ENCODE measurements at regions not wholly inside any gene's neighbourhood (a gene's known extent, or its start where the extent isn't known, plus 50 kb on each side); places are given as distances from the start of the nearest gene placed in this dataset.

DNA sequence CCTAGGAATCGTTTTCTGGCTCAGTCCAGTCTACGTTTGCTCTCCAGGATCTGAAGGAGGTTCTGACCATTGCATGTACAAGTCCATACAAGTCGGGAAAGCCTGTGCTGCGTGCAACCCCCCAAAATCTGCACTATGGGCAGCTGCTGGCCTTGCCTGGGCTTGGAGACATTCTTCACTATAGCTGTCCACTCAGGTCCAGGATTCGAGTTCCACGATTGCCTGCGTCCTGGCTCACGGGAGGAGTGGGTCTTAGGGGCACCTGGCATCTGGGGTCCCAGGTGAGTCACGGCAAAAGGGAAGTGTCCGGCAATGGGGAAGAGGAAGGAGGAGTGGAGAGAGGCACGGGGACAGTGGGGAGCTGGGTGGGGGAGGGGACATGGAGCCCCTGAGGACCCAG is 563.0 kb downstream of the BRD1 start:
- TF ChIP-seq, protein P1, sequence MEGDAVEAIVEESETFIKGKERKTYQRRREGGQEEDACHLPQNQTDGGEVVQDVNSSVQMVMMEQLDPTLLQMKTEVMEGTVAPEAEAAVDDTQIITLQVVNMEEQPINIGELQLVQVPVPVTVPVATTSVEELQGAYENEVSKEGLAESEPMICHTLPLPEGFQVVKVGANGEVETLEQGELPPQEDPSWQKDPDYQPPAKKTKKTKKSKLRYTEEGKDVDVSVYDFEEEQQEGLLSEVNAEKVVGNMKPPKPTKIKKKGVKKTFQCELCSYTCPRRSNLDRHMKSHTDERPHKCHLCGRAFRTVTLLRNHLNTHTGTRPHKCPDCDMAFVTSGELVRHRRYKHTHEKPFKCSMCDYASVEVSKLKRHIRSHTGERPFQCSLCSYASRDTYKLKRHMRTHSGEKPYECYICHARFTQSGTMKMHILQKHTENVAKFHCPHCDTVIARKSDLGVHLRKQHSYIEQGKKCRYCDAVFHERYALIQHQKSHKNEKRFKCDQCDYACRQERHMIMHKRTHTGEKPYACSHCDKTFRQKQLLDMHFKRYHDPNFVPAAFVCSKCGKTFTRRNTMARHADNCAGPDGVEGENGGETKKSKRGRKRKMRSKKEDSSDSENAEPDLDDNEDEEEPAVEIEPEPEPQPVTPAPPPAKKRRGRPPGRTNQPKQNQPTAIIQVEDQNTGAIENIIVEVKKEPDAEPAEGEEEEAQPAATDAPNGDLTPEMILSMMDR (IDR thresholded peaks at IDR 0.05; ENCODE audit: control insufficient read depth, insufficient read depth, low read depth, low read length, missing control alignments), result no peak
- H3K4me3 ChIP-seq (ENCODE audit: control insufficient read depth, low read depth, low read length), result no peak overlapping the region
- no peak for DNase-seq (ENCODE audit: low read depth)

DNA sequence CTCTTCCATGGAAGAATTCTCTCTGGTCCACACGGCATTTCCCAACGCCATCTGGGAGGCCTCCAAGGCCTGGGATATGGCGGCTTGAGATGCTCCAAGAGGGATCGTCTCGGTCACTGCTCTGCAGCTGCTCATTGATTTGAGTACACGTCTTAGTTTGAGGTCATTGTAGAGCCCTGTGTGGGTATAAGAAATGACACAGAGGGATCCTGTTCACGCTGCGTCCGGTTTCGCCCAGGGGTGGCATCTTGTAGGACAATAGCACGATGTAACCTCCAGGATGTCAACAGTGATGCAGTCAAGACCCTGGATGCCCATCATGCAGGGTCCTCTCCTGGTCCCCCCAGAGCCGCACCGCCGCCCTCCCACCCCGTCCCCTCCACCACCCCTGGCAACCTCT is 564.6 kb downstream of the BRD1 start:
- H3K4me3 ChIP-seq (ENCODE audit: control insufficient read depth, low read depth, low read length), result no peak overlapping the region
- TF ChIP-seq, protein P1 (IDR thresholded peaks at IDR 0.05; ENCODE audit: control insufficient read depth, insufficient read depth, low read depth, low read length, missing control alignments), result no peak
- no peak for DNase-seq (ENCODE audit: low read depth)

DNA sequence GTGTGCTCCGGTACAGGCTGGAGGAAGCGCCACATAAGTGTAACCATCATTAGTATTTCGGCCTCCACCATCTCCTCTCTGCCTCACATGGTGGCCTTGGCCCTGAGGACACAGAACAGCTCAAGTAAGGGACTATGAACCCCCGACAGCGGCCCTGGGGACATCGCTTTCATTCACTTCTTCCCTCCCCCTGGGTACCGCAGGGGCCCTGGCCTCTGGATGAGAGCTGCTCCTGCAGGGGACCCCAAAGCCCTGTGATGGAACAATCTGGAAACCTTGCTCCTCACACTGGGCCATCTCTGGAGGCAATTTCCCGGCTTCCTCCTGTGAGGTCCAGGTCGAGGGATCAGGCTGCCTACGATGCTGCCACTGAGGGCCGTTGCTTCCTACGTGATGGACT is 565.5 kb downstream of the BRD1 start:
- TF ChIP-seq, protein P1 (IDR thresholded peaks at IDR 0.05; ENCODE audit: control insufficient read depth, insufficient read depth, low read depth, low read length, missing control alignments), result no peak
- DNase-seq (ENCODE audit: low read depth), result no peak
- H3K4me3 ChIP-seq (ENCODE audit: control insufficient read depth, low read depth, low read length), result no peak overlapping the region

DNA sequence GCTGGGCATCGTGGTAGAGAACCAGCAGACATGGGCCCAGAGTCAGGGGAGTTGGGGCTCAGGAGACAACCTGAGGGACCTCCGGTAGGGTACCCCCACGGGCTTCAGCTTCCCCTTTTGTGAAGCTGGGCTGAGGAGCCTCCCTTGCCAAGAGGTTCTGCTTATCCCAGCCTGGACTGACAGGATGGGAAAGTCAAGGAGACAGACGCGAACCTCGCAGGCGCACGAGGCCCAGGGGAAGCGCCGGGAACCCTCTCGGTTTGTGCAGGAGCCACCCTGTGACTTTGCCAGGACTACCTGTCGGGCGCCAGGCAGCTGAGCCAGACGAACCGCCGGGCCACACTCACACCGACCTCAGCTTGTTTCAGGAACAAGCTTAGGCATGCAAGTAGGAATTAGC is 566.1 kb downstream of the BRD1 start:
- H3K4me3 ChIP-seq (ENCODE audit: control insufficient read depth, low read depth, low read length), result no peak overlapping the region
- DNase-seq (ENCODE audit: low read depth), result no peak
- TF ChIP-seq, protein P1 (IDR thresholded peaks at IDR 0.05; ENCODE audit: control insufficient read depth, insufficient read depth, low read depth, low read length, missing control alignments), result no peak

DNA sequence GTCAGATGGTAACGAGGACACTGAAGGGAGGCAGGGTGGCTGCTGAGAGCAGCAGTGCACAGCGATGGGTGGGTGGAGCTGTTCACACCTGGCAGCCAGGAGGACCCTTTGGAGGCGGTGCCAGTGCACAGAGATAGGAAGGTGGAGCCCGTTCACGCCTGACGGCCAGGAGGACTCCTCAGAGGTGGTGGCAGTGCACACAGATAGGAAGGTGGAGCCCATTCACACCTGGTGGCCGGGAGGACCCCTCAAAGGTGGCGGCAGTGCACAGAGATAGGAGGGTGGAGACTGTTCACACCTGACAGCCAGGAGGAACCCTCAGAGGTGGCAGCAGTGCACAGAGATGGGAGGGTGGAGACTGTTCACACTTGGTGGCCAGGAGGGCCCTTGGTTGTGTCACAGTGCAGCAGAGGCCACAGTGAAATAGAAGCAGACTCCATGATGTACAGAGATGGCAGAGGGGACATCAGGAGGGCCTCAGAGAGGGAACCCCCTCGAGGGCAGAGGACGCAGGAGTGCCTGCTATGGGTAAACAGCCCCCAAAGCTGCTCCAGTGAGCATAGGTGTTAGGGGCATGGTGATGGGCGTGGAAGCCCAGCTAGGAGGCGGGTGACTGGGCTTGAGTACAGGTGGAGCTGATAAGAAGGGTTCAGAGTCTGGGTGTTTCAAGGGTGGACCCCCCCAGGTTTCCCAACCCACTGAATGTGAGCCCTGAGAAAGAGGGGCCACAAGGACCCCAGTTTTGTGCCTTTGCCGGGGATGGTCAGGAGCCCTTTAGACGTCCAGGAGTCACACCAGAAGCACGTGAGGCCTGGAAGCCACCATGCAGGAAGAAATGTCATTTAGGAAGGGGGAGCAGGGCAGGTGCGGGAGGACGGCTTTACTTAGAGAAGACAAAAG is 566.7 kb downstream of the BRD1 start:
- no peak overlapping the region for H3K4me3 ChIP-seq (ENCODE audit: control insufficient read depth, low read depth, low read length)
- TF ChIP-seq, protein P1 (IDR thresholded peaks at IDR 0.05; ENCODE audit: control insufficient read depth, insufficient read depth, low read depth, low read length, missing control alignments), result no peak
- DNase-seq (ENCODE audit: low read depth), result no peak

DNA sequence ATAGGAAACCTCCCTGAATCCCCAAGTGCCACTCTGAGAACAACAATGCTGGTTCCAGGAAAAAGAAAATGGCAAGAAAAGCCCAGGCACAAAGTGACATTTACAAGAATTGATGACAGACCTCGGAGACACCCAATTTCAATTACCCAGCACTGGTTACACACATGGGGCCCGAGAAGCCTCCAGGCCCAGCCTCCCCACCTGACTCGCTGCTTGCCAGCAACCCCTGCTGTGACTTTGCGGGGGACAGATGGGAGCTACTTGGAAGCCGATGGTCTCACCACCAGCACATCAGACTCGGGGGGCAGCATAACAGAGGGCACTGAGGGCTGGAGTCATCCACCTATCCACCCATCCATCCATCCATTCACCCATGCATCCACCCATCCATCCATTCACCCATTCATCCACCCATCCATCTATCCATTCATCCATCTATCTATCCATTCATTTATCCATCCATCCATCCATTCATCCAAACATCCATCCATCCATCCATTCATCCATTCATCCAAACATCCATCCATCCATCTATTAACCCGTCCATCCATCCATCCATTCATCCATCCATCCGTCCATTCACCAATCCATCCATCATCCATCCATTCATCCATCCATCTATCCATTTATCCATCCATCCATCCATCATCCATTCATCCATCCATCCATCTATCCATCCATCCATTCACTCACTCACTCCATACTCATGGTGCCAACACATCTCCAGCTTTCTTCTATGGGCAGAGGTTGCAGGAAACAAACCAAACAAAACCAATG is 567.6 kb downstream of the BRD1 start:
- no peak overlapping the region for H3K4me3 ChIP-seq (ENCODE audit: control insufficient read depth, low read depth, low read length)
- TF ChIP-seq, protein P1 (IDR thresholded peaks at IDR 0.05; ENCODE audit: control insufficient read depth, insufficient read depth, low read depth, low read length, missing control alignments), result no peak
- no peak for DNase-seq (ENCODE audit: low read depth)

Measured in AG09309 (cell line).